GM12878 (cell line): ENCODE measurements at regions not wholly inside any gene's neighbourhood (a gene's known extent, or its start where the extent isn't known, plus 50 kb on each side); places are given as distances from the start of the nearest gene placed in this dataset.

Source experiments
- ATAC-seq: fragments of 200-7000 bp; cut with Tn5 transposase; 3 replicates; pipeline ENCODE4 v1.9.1; 2020; ENCODE audit warnings: mild to moderate bottlenecking, moderate library complexity
- BruUV-seq: library from RNA; stranded (reverse); fragments of 400-500 nt; replicated peaks from 2 replicates; lab custom pipeline; 2021; lab: Mats Ljungman, UMichigan
- CTCF ChIA-PET: fragments of 300-600 bp; sonication (Branson Sonifier 250); formaldehyde crosslinking; extraction: SDS; loops from one replicate; lab custom pipeline; 2021; ENCODE audit warnings: inconsistent platforms; lab: Yijun Ruan, JAX
- POLR2A ChIA-PET: fragments of 350-600 bp; formaldehyde crosslinking; extraction: SDS; loops from one replicate; lab custom pipeline; 2021; ENCODE audit warnings: inconsistent platforms; lab: Charles Lee
- RAD21 ChIA-PET: fragments of 300-600 bp; sonication (Branson Sonifier 250); formaldehyde crosslinking; loops from one replicate; lab custom pipeline; 2023; ENCODE audit warnings: antibody characterized with exemption; ENCODE audit not compliant: unreplicated experiment; lab: Charles Lee
- SMC1A ChIA-PET: fragments of 300-600 bp; sonication (Branson Sonifier 250); formaldehyde crosslinking; loops from one replicate; lab custom pipeline; 2023; ENCODE audit not compliant: unreplicated experiment, uncharacterized antibody; lab: Charles Lee
- DNase-seq: peaks from one replicate; pipeline ENCODE4 v3.0.0-alpha.2; 2011; ENCODE audit warnings: low read depth, low spot score
- FAIRE-seq: peaks from 3 replicates; lab custom pipeline; 2011; peaks lifted over from hg19 to GRCh38; lab: Jason Lieb, UNC
- H2AFZ ChIP-seq: 2 replicates; pipeline ENCODE4 v1.6.0; 2011; ENCODE audit warnings: low read depth, low read length, control low read depth; ENCODE audit not compliant: control insufficient read depth
- H3K27ac ChIP-seq: 2 replicates; pipeline ENCODE4 v1.5.1; 2011; ENCODE audit warnings: control low read depth; ENCODE audit not compliant: control insufficient read depth, insufficient read depth
- H3K27me3 ChIP-seq, 2 experiments: replicated peaks in 1 of 2; 2 replicates each; pipeline versions ENCODE4 v1.6.0 to v1.6.1; 2011; ENCODE audit warnings: low read length in 1 of 2; ENCODE audit not compliant: control insufficient read depth in 2 of 2, insufficient read depth in 2 of 2
- H3K36me3 ChIP-seq, 2 experiments: 2 replicates each; pipeline ENCODE4 v1.5.1; 2011; ENCODE audit warnings: low read length in 1 of 2; ENCODE audit not compliant: control insufficient read depth in 2 of 2, insufficient read depth in 2 of 2
- H3K4me1 ChIP-seq: 2 replicates; pipeline ENCODE4 v1.6.1; 2011; ENCODE audit warnings: mild to moderate bottlenecking, low read length, moderate library complexity, mixed read lengths; ENCODE audit not compliant: control insufficient read depth, insufficient read depth
- H3K4me2 ChIP-seq: 2 replicates; pipeline ENCODE4 v1.6.0; 2011; ENCODE audit warnings: control low read depth; ENCODE audit not compliant: control insufficient read depth, insufficient read depth
- H3K4me3 ChIP-seq: fragments of 200-600 bp; sonication (generic); 2 replicates; pipeline ENCODE4 v1.5.1; 2016
- H3K79me2 ChIP-seq: 2 replicates; pipeline ENCODE4 v1.6.0; 2011; ENCODE audit warnings: low read length; ENCODE audit not compliant: control insufficient read depth, insufficient read depth
- H3K9ac ChIP-seq: 2 replicates; pipeline ENCODE4 v1.8.0; 2011; ENCODE audit warnings: low read length, control low read depth, mixed read lengths; ENCODE audit not compliant: control insufficient read depth, insufficient read depth
- H3K9me3 ChIP-seq: replicated peaks from 3 replicates; pipeline ENCODE4 v1.5.1; 2011; ENCODE audit warnings: mild to moderate bottlenecking, low read length; ENCODE audit not compliant: control insufficient read depth, insufficient read depth
- H4K20me1 ChIP-seq: 2 replicates; pipeline ENCODE4 v1.6.0; 2011; ENCODE audit not compliant: control insufficient read depth, insufficient read depth
- DPF2 ChIP-seq: fragments of 450-650 bp; IDR thresholded peaks from 2 replicates; pipeline ENCODE4 v1.6.1; 2017; ENCODE audit warnings: mild to moderate bottlenecking
- IRF5 ChIP-seq: fragments of 450-650 bp; IDR thresholded peaks from 2 replicates; pipeline ENCODE4 v1.6.1; 2017; ENCODE audit warnings: borderline replicate concordance
- MTA3 ChIP-seq: IDR thresholded peaks from 2 replicates; pipeline ENCODE4 v1.6.1; 2012; ENCODE audit warnings: low read length, inconsistent platforms, borderline replicate concordance
- MXI1 ChIP-seq: fragments of 150-350 bp; IDR thresholded peaks from 2 replicates; pipeline ENCODE4 v1.6.1; 2011; ENCODE audit warnings: low read depth, mild to moderate bottlenecking, inconsistent platforms, low read length, improper control_type of control experiment
- NFIC ChIP-seq: IDR thresholded peaks from 2 replicates; pipeline ENCODE4 v1.6.1; 2012; ENCODE audit warnings: low read depth, mild to moderate bottlenecking, inconsistent platforms, low read length, moderate library complexity
- PBX3 ChIP-seq: IDR thresholded peaks from 2 replicates; pipeline ENCODE4 v1.6.1; 2011; ENCODE audit warnings: mild to moderate bottlenecking, low read depth, low read length, moderate library complexity; ENCODE audit not compliant: insufficient replicate concordance
- STAT1 ChIP-seq: fragments of 450-650 bp; conservative IDR thresholded peaks from 2 replicates; pipeline ENCODE4 v1.6.1; 2014; ENCODE audit warnings: antibody characterized with exemption, mild to moderate bottlenecking
- ZBED1 ChIP-seq: IDR thresholded peaks from 2 replicates; pipeline ENCODE4 v1.6.1; 2016; ENCODE audit warnings: borderline replicate concordance
- in situ Hi-C: fragments of 300-500 bp; cut with MboI; formaldehyde crosslinking; loops from 9 replicates; pipeline ENCODE4 v1.14.3; 2018; ENCODE audit warnings: mixed read lengths
- intact Hi-C: fragments of 100-400 bp; cut with micrococcal nuclease; formaldehyde crosslinking; loops from one replicate; pipeline ENCODE4 v1.14.2; 2022; ENCODE audit not compliant: unreplicated experiment

- ChIA-PET POLR2A (no interaction called here), CTCF (interaction anchor here (2.9 kb wide), 1 partner anchor 250 kb away, joined by 10 read pairs; no protein-coding TSS in a partner anchor), SMC1A (no interaction called here), RAD21 (no interaction called here)
- Histone ChIP-seq H3K79me2 (no peaks in the 10 kb centered on the region), H3K36me3 (no peaks in the 10 kb centered on the region), H3K9ac (no peak overlapping the region), H3K4me2 (no peak overlapping the region), H3K27ac (no peak overlapping the region), H3K4me3 (no peak overlapping the region), H3K27me3 (no peaks in the 10 kb centered on the region), H2AFZ (no peak overlapping the region), H3K9me3 (peaks cover 3% of the 10 kb centered on the region)
- intact Hi-C loops (no loop called here), in situ Hi-C loops (no loop called here)
- DNase-seq (no peak), ATAC-seq (no peak)
- TF ChIP-seq MTA3 = no peak
- no peak for TF ChIP-seq PBX3
- no peak for TF ChIP-seq STAT1
- no peak for TF ChIP-seq MXI1
- no peak for TF ChIP-seq IRF5
- no peak for TF ChIP-seq NFIC
- no peak for TF ChIP-seq DPF2
- TF ChIP-seq ZBED1 = no peak
- TF ChIP-seq, all 136 proteins: peak for 0
- Histone ChIP-seq H3K4me1 (no peaks in the 10 kb centered on the region), H4K20me1 (no peaks in the 10 kb centered on the region)
- no TSS peak for BruUV-seq
- FAIRE-seq = no peak
Measured at GRCh38 chr11:88229303-88229702, 54.1 kb upstream of the RAB38 start.
